NCI-H510A treated with DMSO at 0.1 percent for 48 hours (cell line): ENCODE measurements at regions not wholly inside any gene's neighbourhood (a gene's known extent, or its start where the extent isn't known, plus 50 kb on each side); places are given as distances from the start of the nearest gene placed in this dataset.
"Not testable (repeated sequence)": the region's sequence is repeated elsewhere in the genome, so short reads cannot be mapped to it uniquely, and the experiment has no call there.

Experiments used
- DNase-seq: peaks from one replicate; lab custom pipeline; 2025; lab: John Stamatoyannopoulos, UW

GRCh38 chr17:15860774-15861173 is 84.2 kb upstream of the ADORA2B start:
- DNase-seq = not testable (repeated sequence)

GRCh38 chr17:15864061-15864460 is 80.9 kb upstream of the ADORA2B start:
- DNase-seq = not testable (repeated sequence)

GRCh38 chr17:15864472-15864871 is 80.5 kb upstream of the ADORA2B start:
- not testable (repeated sequence) for DNase-seq

- DNase-seq = not testable (repeated sequence)
Measured at GRCh38 chr17:15866015-15866414, 78.9 kb upstream of the ADORA2B start.

- not testable (repeated sequence) for DNase-seq
Measured at GRCh38 chr17:15867331-15867730, 77.6 kb upstream of the ADORA2B start.

GRCh38 chr17:15869868-15870267 is 75.1 kb upstream of the ADORA2B start:
- not testable (repeated sequence) for DNase-seq

GRCh38 chr17:15872677-15873076 is 72.3 kb upstream of the ADORA2B start:
- not testable (repeated sequence) for DNase-seq

- not testable (repeated sequence) for DNase-seq
Measured at GRCh38 chr17:15877882-15878500, 66.9 kb upstream of the ADORA2B start.

- no peak for DNase-seq
Measured at GRCh38 chr17:15882058-15882720, 62.7 kb upstream of the ADORA2B start.

GRCh38 chr17:15882777-15883176 is 62.2 kb upstream of the ADORA2B start:
- DNase-seq = no peak

GRCh38 chr17:15883617-15884111 is 61.3 kb upstream of the ADORA2B start:
- no peak for DNase-seq

- no peak for DNase-seq
Measured at GRCh38 chr17:15884731-15885130, 60.2 kb upstream of the ADORA2B start.

GRCh38 chr17:15885770-15886169 is 59.2 kb upstream of the ADORA2B start:
- no peak for DNase-seq

GRCh38 chr17:15886221-15886620 is 58.7 kb upstream of the ADORA2B start:
- no peak for DNase-seq

GRCh38 chr17:15886804-15887203 is 58.1 kb upstream of the ADORA2B start:
- no peak for DNase-seq

GRCh38 chr17:15888436-15888835 is 56.5 kb upstream of the ADORA2B start:
- no peak for DNase-seq

GRCh38 chr17:15890279-15890892 is 54.5 kb upstream of the ADORA2B start:
- no peak for DNase-seq

GRCh38 chr17:15891318-15891717 is 53.6 kb upstream of the ADORA2B start:
- DNase-seq = no peak

- no peak for DNase-seq
Measured at GRCh38 chr17:15892244-15892643, 52.7 kb upstream of the ADORA2B start.

GRCh38 chr17:15892731-15893657 is 51.9 kb upstream of the ADORA2B start:
- DNase-seq = no peak

GRCh38 chr17:15893658-15894024 is 51.3 kb upstream of the ADORA2B start:
- no peak for DNase-seq

- DNase-seq = no peak
Measured at GRCh38 chr17:15894258-15894657, 50.7 kb upstream of the ADORA2B start.
